BJ (cell line): ENCODE measurements at regions not wholly inside any gene's neighbourhood (a gene's known extent, or its start where the extent isn't known, plus 50 kb on each side); places are given as distances from the start of the nearest gene placed in this dataset.

Experiments
- CTCF ChIA-PET: fragments of 350-600 bp; formaldehyde crosslinking; extraction: SDS; loops from one replicate; lab custom pipeline; 2021; ENCODE audit warnings: antibody characterized with exemption, inconsistent platforms; lab: Yijun Ruan, JAX
- POLR2A ChIA-PET: fragments of 300-600 bp; sonication (Branson Sonifier 250); formaldehyde crosslinking; extraction: SDS; loops from one replicate; lab custom pipeline; 2021; ENCODE audit warnings: antibody characterized with exemption; lab: Charles Lee
- DNase-seq: peaks from one replicate; pipeline ENCODE4 v3.0.0-alpha.2; 2011; ENCODE audit warnings: low read depth
- H3K27me3 ChIP-seq: 2 replicates; pipeline ENCODE4 v1.6.0; 2011; ENCODE audit warnings: low read length; ENCODE audit not compliant: control insufficient read depth, insufficient read depth
- H3K36me3 ChIP-seq: 2 replicates; pipeline ENCODE4 v1.5.1; 2011; ENCODE audit warnings: low read length; ENCODE audit not compliant: control insufficient read depth, insufficient read depth
- H3K4me3 ChIP-seq: 2 replicates; pipeline ENCODE4 v1.5.1; 2011; ENCODE audit warnings: low read depth, mild to moderate bottlenecking, control low read depth, low read length
- TF ChIP-seq, protein P1 (sequence below): IDR thresholded peaks from 2 replicates; pipeline ENCODE4 v1.5.1; 2011; ENCODE audit warnings: low read depth, mild to moderate bottlenecking, control low read depth, inconsistent platforms, low read length, moderate library complexity; ENCODE audit not compliant: insufficient read depth

DNA sequence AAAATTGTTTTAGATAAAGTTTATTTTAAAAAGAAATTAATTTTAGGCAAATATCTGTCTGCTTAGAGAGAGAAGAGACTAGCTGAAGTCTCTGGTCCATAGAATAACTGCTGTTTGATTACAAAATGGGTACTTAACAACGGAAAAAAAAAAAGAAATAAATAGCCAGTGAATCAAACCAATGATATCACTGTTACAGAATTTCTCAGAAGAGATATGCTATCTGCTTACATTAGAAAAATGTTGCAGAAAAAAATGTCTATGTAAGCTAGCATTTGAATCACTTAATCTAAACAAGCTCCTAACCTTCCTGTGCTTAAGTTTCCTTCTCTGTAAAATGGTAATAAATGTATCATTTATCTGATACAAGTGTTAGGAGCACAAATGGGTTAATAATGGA is 189.9 kb downstream of the IL15 start:
- ChIA-PET CTCF (interaction anchor here (1.2 to 1.3 kb wide), 2 partner anchors 10 to 172 kb away, joined by 3 to 5 read pairs; no protein-coding TSS in a partner anchor), POLR2A (no interaction called here)
- Histone ChIP-seq H3K27me3 (no peaks in the 10 kb centered on the region), H3K4me3 (no peak overlapping the region), H3K36me3 (no peaks in the 10 kb centered on the region)
- TF ChIP-seq, protein P1, sequence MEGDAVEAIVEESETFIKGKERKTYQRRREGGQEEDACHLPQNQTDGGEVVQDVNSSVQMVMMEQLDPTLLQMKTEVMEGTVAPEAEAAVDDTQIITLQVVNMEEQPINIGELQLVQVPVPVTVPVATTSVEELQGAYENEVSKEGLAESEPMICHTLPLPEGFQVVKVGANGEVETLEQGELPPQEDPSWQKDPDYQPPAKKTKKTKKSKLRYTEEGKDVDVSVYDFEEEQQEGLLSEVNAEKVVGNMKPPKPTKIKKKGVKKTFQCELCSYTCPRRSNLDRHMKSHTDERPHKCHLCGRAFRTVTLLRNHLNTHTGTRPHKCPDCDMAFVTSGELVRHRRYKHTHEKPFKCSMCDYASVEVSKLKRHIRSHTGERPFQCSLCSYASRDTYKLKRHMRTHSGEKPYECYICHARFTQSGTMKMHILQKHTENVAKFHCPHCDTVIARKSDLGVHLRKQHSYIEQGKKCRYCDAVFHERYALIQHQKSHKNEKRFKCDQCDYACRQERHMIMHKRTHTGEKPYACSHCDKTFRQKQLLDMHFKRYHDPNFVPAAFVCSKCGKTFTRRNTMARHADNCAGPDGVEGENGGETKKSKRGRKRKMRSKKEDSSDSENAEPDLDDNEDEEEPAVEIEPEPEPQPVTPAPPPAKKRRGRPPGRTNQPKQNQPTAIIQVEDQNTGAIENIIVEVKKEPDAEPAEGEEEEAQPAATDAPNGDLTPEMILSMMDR = no peak
- DNase-seq = no peak

GRCh38 chr4:141833209-141833608 is 196.8 kb downstream of the IL15 start:
- TF ChIP-seq, protein P1 = no peak
- ChIA-PET CTCF (no interaction called here), POLR2A (no interaction called here)
- Histone ChIP-seq H3K4me3 (no peak overlapping the region), H3K27me3 (no peaks in the 10 kb centered on the region), H3K36me3 (no peaks in the 10 kb centered on the region)
- DNase-seq = no peak

DNA sequence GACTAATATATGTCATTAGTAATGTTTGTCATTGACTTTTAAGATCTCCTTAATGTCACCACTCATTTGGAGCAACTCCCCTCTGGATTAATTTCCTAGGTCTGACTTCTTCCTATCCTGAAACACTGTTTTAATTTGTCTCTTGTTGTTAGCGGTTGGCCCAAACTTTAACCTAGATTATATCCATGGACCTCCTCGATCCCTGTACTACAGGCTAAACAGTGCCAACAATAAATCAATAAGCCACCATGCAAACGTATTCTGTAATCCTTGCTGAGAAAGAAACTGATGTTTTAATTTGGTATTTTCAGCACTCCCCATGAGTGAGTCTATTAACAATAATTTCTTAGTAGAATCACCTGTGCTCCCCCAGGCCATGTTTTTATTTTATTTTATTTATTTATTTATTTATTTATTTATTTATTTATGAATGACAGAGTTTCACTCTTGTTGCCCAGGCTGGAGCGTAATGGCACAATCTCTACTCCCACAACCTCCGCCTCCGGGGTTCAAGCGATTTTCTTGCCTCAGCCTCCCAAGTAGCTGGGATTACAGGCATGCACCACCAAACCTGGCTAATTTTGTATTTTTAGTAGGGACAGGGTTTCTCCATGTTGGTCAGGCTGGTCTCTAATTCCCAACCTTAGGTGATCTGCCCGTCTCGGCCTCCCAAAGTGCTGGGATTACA is 204.1 kb downstream of the IL15 start:
- POLR2A ChIA-PET = no interaction called here
- Histone ChIP-seq H3K36me3 (no peaks in the 10 kb centered on the region), H3K4me3 (no peak overlapping the region), H3K27me3 (no peaks in the 10 kb centered on the region)
- CTCF ChIA-PET = no interaction called here
- no peak for DNase-seq
- TF ChIP-seq, protein P1 = no peak

- ChIA-PET CTCF (no interaction called here), POLR2A (no interaction called here)
- Histone ChIP-seq H3K36me3 (no peaks in the 10 kb centered on the region), H3K4me3 (no peak overlapping the region), H3K27me3 (no peaks in the 10 kb centered on the region)
- TF ChIP-seq, protein P1 = no peak
- no peak for DNase-seq
These were observed 206.8 kb downstream of the IL15 start for GRCh38 chr4:141843136-141843535.

GRCh38 chr4:141845901-141846300 is 209.5 kb downstream of the IL15 start:
- TF ChIP-seq, protein P1 = no peak
- ChIA-PET CTCF (no interaction called here), POLR2A (no interaction called here)
- Histone ChIP-seq H3K27me3 (no peaks in the 10 kb centered on the region), H3K4me3 (no peak overlapping the region), H3K36me3 (no peaks in the 10 kb centered on the region)
- no peak for DNase-seq
